ENCODE measurements at regions not wholly inside any gene's neighbourhood (a gene's known extent, or its start where the extent isn't known, plus 50 kb on each side); places are given as distances from the start of the nearest gene placed in this dataset.

GRCh38 chr4:14064984-14065383 is 437.5 kb upstream of the BOD1L1 start:
- Histone ChIP-seq H2AFZ (no peak overlapping the region), H3K4me3 (no peak overlapping the region), H3K27me3 (ENCODE audit: insufficient read depth) (no peaks in the 10 kb centered on the region), H3K4me1 (ENCODE audit: insufficient read depth) (peaks cover 24% of the 10 kb centered on the region), H3K36me3 (ENCODE audit: insufficient read depth) (no peaks in the 10 kb centered on the region), H3F3A (replicated peaks; ENCODE audit: low read depth) (no peaks in the 10 kb centered on the region), H3K79me2 (replicated peaks; ENCODE audit: insufficient read depth) (no peaks in the 10 kb centered on the region), H3K9me2 (ENCODE audit: insufficient read depth) (no peaks in the 10 kb centered on the region), H3K27ac (ENCODE audit: low read depth) (no peak overlapping the region), H4K20me1 (replicated peaks; ENCODE audit: insufficient read depth) (no peaks in the 10 kb centered on the region), H3K4me2 (peak overlapping the region; percentile 27)
- H3K9me3 Mint-ChIP-seq = no peaks in the 10 kb centered on the region
- DNase-seq (ENCODE audit: low spot score) = no peak
- H3K27me3 Mint-ChIP-seq (ENCODE audit: insufficient read depth, low read depth, poor library complexity) = no peaks in the 10 kb centered on the region
- H3K4me3 Mint-ChIP-seq = no peak overlapping the region
- H3K4me1 Mint-ChIP-seq = peaks cover 25% of the 10 kb centered on the region
- H3K36me3 Mint-ChIP-seq (ENCODE audit: low read depth) = no peaks in the 10 kb centered on the region; the same call in 2 of the 3 replicates
- no peak for ATAC-seq
- TF ChIP-seq NANOG (IDR thresholded peaks at IDR 0.05; ENCODE audit: borderline replicate concordance) = peak; percentile 56; the same call in 1 of the 2 replicates
- no peak for TF ChIP-seq CTCF (conservative IDR thresholded peaks at IDR 0.05; ENCODE audit: low read depth in 2 of 2)
- no peak for TF ChIP-seq CREB1 (CRISPR knock-in tag; IDR thresholded peaks at IDR 0.05; ENCODE audit: low read depth)
- H3K27ac Mint-ChIP-seq = no peak overlapping the region

- Mint-ChIP-seq H3K4me1 (peaks cover 25% of the 10 kb centered on the region), H3K9me3 (no peaks in the 10 kb centered on the region), H3K4me3 (no peak overlapping the region), H3K27ac (no peak overlapping the region), H3K36me3 (ENCODE audit: low read depth) (no peaks in the 10 kb centered on the region; the same call in 2 of the 3 replicates), H3K27me3 (ENCODE audit: insufficient read depth, low read depth, poor library complexity) (no peaks in the 10 kb centered on the region)
- H3K9me2 ChIP-seq (ENCODE audit: insufficient read depth) = no peaks in the 10 kb centered on the region
- H3K36me3 ChIP-seq (ENCODE audit: insufficient read depth) = no peaks in the 10 kb centered on the region
- H3K27me3 ChIP-seq (ENCODE audit: insufficient read depth) = no peaks in the 10 kb centered on the region
- H4K20me1 ChIP-seq (replicated peaks; ENCODE audit: insufficient read depth) = no peaks in the 10 kb centered on the region
- ATAC-seq (no peak), DNase-seq (ENCODE audit: low spot score) (no peak)
- H3K4me1 ChIP-seq (ENCODE audit: insufficient read depth) = peaks cover 24% of the 10 kb centered on the region
- H3K4me2 ChIP-seq = no peak overlapping the region; the same call in 1 of the 2 replicates
- H2AFZ ChIP-seq = 0 out of 2 replicates have a peak overlapping the region, but pooled peaks have one; percentile 9
- no peak overlapping the region for H3K4me3 ChIP-seq
- no peak for TF ChIP-seq POLR2AphosphoS5 (IDR thresholded peaks at IDR 0.05; ENCODE audit: low read depth)
- no peak for TF ChIP-seq STAT1 (IDR thresholded peaks at IDR 0.05; ENCODE audit: unreplicated experiment)
- TF ChIP-seq CREB1 (CRISPR knock-in tag; IDR thresholded peaks at IDR 0.05; ENCODE audit: low read depth) = no peak
- TF ChIP-seq EZH2phosphoT487 (IDR thresholded peaks at IDR 0.05; ENCODE audit: unreplicated experiment) = no peak
- no peak for TF ChIP-seq REST (IDR thresholded peaks at IDR 0.05; ENCODE audit: unreplicated experiment)
- no peak for TF ChIP-seq ZNF462 (CRISPR knock-in tag; IDR thresholded peaks at IDR 0.05)
- no peak for TF ChIP-seq ZNF331 (CRISPR knock-in tag; IDR thresholded peaks at IDR 0.05; ENCODE audit: low read depth)
- TF ChIP-seq EZH2 (IDR thresholded peaks at IDR 0.05; ENCODE audit: low read depth, unreplicated experiment) = no peak
- H3K79me2 ChIP-seq (replicated peaks; ENCODE audit: insufficient read depth) = no peaks in the 10 kb centered on the region
- no peaks in the 10 kb centered on the region for H3F3A ChIP-seq (replicated peaks; ENCODE audit: low read depth)
- H3K27ac ChIP-seq (ENCODE audit: low read depth) = no peak overlapping the region
Observed at GRCh38 chr4:14065406-14065805, 437.9 kb upstream of the BOD1L1 start.

Measured in GM23338 (cell line).